Parathyroid adenoma (tissue), 2 donors: ENCODE measurements at regions not wholly inside any gene's neighbourhood (a gene's known extent, or its start where the extent isn't known, plus 50 kb on each side); places are given as distances from the start of the nearest gene placed in this dataset.

Experiments
- H2AFZ ChIP-seq: fragments of 300-600 bp; sonication (generic); one replicate; pipeline ENCODE4 v1.7.0; 2017; ENCODE audit warnings: antibody characterized with exemption, mild to moderate bottlenecking
- H3K27ac ChIP-seq: fragments of 300-600 bp; sonication (generic); one replicate; pipeline ENCODE4 v1.7.0; 2017
- H3K27me3 ChIP-seq: fragments of 300-600 bp; sonication (generic); one replicate; pipeline ENCODE4 v1.7.0; 2017; ENCODE audit warnings: low read length; ENCODE audit not compliant: control insufficient read depth, insufficient read depth
- H3K36me3 ChIP-seq: fragments of 300-600 bp; sonication (generic); one replicate; pipeline ENCODE4 v1.7.0; 2017; ENCODE audit warnings: low read length; ENCODE audit not compliant: control insufficient read depth, insufficient read depth
- H3K4me1 ChIP-seq: fragments of 300-600 bp; sonication (generic); one replicate; pipeline ENCODE4 v1.7.0; 2017; ENCODE audit warnings: control low read depth
- H3K4me2 ChIP-seq: fragments of 300-600 bp; sonication (generic); one replicate; pipeline ENCODE4 v1.7.0; 2017; ENCODE audit warnings: low read length
- H3K4me3 ChIP-seq: fragments of 300-600 bp; sonication (generic); one replicate; pipeline ENCODE4 v1.7.0; 2017; ENCODE audit warnings: low read depth, low read length
- H3K79me2 ChIP-seq: fragments of 300-600 bp; sonication (generic); one replicate; pipeline ENCODE4 v1.7.0; 2017; ENCODE audit warnings: control low read depth
- H3K9ac ChIP-seq: fragments of 300-600 bp; sonication (generic); one replicate; pipeline ENCODE4 v1.7.0; 2017; ENCODE audit warnings: mild to moderate bottlenecking
- H3K9me3 ChIP-seq: fragments of 300-600 bp; sonication (generic); one replicate; pipeline ENCODE4 v1.7.0; 2017; ENCODE audit warnings: low read length; ENCODE audit not compliant: control insufficient read depth
- CTCF ChIP-seq: fragments of 300-600 bp; sonication (generic); IDR thresholded peaks from one replicate; pipeline ENCODE4 v1.7.0; 2017; ENCODE audit warnings: antibody characterized with exemption, mild to moderate bottlenecking
- donor health status: primary hyperparathyroidism.

GRCh38 chr2:144097440-144098225, 422.3 kb downstream of the ZEB2 start:
- Histone ChIP-seq H3K36me3 (no peaks in the 10 kb centered on the region), H3K27me3 (no peaks in the 10 kb centered on the region), H3K4me1 (no peaks in the 10 kb centered on the region), H3K9me3 (no peaks in the 10 kb centered on the region), H2AFZ (no peak overlapping the region), H3K79me2 (no peaks in the 10 kb centered on the region), H3K4me3 (no peak overlapping the region), H3K4me2 (no peak overlapping the region), H3K27ac (no peak overlapping the region), H3K9ac (no peak overlapping the region)
- TF ChIP-seq CTCF: no peak

GRCh38 chr2:144096531-144096930, 423.4 kb downstream of the ZEB2 start:
- H3K4me3 ChIP-seq: no peak overlapping the region
- no peak overlapping the region for H3K9ac ChIP-seq
- no peak overlapping the region for H2AFZ ChIP-seq
- no peaks in the 10 kb centered on the region for H3K9me3 ChIP-seq
- H3K27me3 ChIP-seq: no peaks in the 10 kb centered on the region
- no peak for TF ChIP-seq CTCF
- no peak overlapping the region for H3K4me2 ChIP-seq
- H3K4me1 ChIP-seq: no peaks in the 10 kb centered on the region
- no peaks in the 10 kb centered on the region for H3K36me3 ChIP-seq
- no peak overlapping the region for H3K27ac ChIP-seq
- H3K79me2 ChIP-seq: no peaks in the 10 kb centered on the region

GRCh38 chr2:144094408-144095151, 425.3 kb downstream of the ZEB2 start:
- H3K4me2 ChIP-seq: no peak overlapping the region
- H3K27ac ChIP-seq: no peak overlapping the region
- no peak overlapping the region for H2AFZ ChIP-seq
- no peak overlapping the region for H3K4me3 ChIP-seq
- no peaks in the 10 kb centered on the region for H3K27me3 ChIP-seq
- no peak for TF ChIP-seq CTCF
- H3K9me3 ChIP-seq: no peaks in the 10 kb centered on the region
- no peaks in the 10 kb centered on the region for H3K4me1 ChIP-seq
- no peak overlapping the region for H3K9ac ChIP-seq
- H3K79me2 ChIP-seq: no peaks in the 10 kb centered on the region
- H3K36me3 ChIP-seq: no peaks in the 10 kb centered on the region

- Histone ChIP-seq H3K79me2 (no peaks in the 10 kb centered on the region), H3K9ac (no peak overlapping the region), H3K27ac (no peak overlapping the region), H3K27me3 (no peaks in the 10 kb centered on the region), H2AFZ (no peak overlapping the region), H3K9me3 (no peaks in the 10 kb centered on the region), H3K4me1 (no peaks in the 10 kb centered on the region), H3K4me3 (no peak overlapping the region), H3K36me3 (no peaks in the 10 kb centered on the region), H3K4me2 (no peak overlapping the region)
- no peak for TF ChIP-seq CTCF
These were observed 428.3 kb downstream of the ZEB2 start for GRCh38 chr2:144091622-144092021.
